ENCODE measurements at regions not wholly inside any gene's neighbourhood (a gene's known extent, or its start where the extent isn't known, plus 50 kb on each side); places are given as distances from the start of the nearest gene placed in this dataset.
"Not testable (repeated sequence)": the region's sequence is repeated elsewhere in the genome, so short reads cannot be mapped to it uniquely, and the experiment has no call there.

DNA sequence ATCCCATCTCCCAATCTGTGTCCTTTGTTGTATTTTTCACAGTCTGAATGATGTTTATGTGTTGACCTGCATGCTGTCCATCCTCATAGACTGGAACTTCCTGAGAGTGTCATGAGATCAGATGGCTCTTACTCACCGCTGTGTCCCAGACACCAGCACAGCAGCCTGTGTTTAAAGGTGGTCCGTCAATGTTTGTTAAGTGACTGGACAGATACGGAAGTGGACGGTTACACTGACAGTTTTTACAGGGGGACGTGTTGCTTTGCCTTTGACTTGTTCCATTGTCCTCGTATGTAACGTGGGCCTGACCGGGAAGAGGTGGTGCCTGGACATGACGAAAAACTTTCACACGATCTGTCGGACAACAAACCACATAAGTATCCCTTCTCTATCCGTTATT is 56.7 kb upstream of the SULF2 start:
- not testable (repeated sequence) for ATAC-seq

DNA sequence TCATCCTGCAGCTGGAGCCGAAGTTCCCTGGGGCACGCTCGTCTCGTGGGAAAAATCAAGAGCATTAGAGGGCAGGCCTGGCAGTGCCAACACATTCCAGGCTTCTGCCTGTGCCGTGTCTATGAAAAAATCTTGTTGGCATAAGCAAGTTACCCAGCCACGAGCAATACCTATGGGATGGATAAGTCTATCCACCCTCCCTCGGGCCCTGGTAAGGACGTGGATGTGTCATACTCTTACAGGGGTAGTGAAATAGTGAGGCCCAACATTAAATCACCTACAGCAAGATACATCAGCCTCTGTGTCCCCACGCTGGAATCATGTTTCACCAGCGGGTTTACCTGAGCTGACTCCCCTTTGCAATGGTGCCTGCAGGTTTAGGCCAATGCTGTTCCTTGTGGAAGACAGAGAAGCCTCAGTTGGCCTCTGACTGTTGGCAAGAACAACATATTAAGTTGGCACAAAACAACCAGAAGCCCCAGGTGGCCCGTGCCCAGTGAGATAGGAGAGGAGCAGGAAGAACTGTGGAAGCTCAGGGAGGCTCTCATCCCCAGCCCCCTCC is 51.1 kb upstream of the SULF2 start:
- not testable (repeated sequence) for ATAC-seq

Measured in SK-N-SH treated with all-trans-retinoic acid at 6 μM for 48 hours (cell line).